GM18951 (cell line): ENCODE measurements at regions not wholly inside any gene's neighbourhood (a gene's known extent, or its start where the extent isn't known, plus 50 kb on each side); places are given as distances from the start of the nearest gene placed in this dataset.

ENCODE experiments used
- POLR2A ChIP-seq: IDR thresholded peaks from 4 replicates; pipeline ENCODE4 v1.6.1; 2011; ENCODE audit warnings: mild to moderate bottlenecking; ENCODE audit not compliant: insufficient read length, insufficient read depth; ENCODE audit errors: extremely low read depth
- in situ Hi-C: fragments of 300-500 bp; cut with MboI; formaldehyde crosslinking; loops from one replicate; pipeline ENCODE4 v1.12.0; 2022; ENCODE audit warnings: low sequenced_read_pairs, mixed read lengths, inconsistent platforms; ENCODE audit not compliant: unreplicated experiment

DNA sequence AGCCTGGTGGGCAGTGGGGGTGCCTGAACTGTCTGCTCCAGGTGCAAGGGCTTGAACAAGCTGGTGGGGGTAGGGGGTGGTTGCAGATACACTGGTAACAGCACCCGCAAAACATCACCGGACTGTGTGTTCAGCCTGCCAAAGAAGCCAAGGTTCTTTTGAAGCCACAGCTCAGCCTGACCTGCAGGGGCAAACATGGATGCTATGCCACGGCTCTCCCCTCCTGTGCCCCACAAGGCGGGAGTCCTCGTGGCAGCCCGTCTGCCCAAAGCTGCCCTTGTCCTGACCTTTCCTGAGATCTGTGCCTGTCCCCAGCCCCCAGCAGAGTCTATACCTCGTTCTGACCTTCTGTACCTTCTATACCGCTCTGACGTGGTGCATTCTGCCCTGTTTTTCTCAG, 285.7 kb downstream of the GLRX3 start:
- no peak for TF ChIP-seq POLR2A
- in situ Hi-C loops: no loop called here

DNA sequence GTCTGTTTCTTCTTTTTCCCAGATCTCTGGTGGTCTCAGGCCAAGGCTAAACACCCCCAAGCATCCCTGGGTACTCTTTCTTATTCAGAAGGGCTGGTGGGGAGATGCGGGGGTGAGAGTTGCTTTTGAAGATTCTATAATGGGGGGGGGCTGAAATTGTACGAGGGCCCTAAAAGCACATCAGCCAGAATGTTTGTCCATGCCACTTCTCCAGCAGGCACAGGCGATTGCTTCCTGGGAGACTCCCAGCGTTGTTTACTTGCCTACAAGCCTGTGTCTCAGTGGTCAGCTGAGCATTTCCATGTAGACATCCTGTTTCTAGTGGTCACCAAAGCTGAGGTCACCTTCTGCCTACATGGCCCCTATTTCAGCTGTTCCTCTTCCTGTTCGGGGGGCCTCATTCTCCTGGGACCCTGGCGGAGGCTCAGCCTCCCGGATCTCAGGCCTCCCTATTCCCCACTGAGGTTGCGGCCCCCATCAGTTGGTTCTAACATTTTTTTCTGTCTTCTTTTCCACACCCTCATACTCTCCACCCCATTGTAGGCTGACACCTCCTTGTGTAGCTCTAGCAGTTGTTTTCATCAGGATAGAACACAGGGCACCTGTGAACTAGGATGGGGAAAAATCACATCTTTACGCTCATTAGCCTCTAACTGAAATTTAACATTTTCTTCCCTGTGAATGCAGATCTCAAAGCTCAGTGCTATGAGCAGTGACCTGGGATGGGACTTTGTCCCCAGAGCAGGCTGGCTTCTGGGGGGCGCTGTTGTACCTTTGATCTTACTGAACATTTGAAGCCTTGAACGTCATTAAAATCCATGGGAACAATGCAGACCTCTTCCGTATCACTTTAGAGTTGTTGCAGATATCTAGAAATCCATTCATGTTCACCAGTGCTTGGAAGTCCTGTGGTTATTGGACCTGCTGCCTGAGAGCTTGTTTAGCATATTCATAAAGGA, 286.5 kb downstream of the GLRX3 start:
- TF ChIP-seq POLR2A: no peak
- in situ Hi-C loops: no loop called here

DNA sequence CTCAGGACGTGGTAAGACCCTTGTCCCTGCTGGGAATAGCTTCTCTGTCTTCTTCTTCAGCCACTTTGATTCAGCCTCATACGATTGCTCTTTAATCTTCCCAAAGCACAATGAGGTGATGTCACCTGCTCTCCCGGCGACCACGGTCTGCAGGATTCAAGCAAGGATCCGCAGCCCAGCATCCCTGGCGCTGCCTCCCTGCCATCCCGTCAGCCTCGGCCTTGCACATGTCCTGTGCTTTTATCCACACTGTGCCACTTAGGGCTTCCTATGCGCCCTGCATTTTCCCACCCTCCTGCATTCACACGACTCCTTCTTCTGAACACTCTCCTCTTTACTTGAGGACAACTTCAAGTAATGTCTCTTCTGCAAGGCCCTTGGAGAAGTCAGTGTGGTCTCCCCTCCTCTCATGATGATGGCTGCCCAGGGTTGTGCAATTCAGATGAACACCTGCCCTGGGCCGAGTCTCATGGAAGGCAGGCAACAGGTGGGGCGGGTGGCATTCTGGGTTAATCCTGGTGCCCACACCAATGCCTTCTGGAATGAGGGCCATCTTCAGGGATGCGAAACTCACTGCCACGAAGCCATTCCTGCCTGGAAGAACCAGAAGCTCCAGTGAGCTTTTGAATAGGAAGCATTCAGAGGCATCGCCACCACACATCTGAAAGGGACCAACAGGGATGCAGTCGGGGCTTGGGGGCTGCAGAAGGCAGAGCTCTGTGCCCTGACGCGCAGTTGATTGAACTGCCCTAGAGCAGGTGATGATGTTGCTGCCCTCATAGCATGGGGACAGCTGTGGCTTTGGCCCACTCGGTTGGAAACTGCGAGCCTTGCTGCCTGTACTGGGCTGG, 287.5 kb downstream of the GLRX3 start:
- TF ChIP-seq POLR2A: no peak
- in situ Hi-C loops: no loop called here

DNA sequence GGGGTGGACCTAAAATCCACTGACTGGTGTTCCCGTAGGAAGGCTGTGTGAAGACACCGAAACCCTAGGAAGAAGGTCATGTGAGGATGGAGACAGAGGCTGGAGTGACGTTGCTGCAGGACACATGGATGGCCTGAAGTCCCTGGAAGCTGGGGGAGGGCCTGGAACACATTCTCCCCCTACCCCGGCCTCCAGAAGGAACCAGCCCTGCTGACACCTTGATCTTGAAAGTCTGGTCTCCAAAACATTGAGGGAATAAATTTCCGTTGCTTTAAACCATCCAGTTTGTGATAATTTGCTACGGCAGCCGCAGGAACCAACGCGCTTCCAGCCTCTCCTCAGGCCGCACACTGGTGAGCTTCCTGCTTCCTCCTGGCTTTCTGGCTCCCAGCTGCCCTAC, 288.2 kb downstream of the GLRX3 start:
- in situ Hi-C loops: no loop called here
- TF ChIP-seq POLR2A: no peak

DNA sequence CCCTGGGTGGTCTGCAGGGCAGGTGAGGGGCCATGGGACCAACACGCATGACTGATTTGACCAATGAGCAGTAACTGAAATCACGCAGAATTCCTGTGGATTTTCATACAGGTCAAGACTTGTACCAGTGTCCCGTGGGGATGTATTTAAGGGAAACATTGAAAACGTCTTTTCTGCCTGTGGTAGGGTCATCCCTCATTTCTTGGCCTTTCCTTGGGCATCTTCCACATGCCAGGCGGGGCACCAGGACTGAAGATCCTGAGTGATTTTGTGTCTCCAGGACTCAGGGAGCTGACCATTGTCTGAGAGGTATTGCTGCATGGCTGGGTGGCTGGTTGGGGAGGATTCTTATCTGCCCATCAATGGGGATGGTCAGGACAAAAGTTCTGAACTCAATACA, 289.0 kb downstream of the GLRX3 start:
- in situ Hi-C loops: no loop called here
- TF ChIP-seq POLR2A: no peak

DNA sequence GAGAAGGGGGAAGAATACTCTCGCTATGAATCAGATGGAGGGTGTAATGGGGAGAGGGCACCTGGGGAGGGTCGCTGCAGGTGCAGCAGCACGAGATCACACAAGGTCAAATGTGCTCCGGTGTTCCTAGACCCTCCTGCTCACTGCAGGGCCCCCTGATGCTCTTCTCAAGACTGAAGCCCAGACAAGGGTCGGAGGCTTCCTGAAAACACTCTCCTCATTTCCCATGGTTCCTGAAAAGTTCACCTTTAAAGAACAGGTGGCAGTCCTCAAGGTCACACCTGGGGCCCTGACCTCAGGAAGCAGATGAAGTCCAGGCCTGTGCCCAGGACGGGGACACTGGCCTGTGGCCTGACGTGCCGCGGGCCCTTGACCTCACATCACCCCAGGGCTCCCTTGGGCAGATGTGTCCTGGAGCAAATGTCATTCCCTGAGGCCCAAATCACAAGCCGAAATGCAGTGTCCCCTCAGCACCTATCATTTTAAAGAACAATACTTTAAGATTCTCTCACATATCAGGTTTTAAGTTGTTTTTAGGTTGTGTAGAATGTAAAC, 289.8 kb downstream of the GLRX3 start:
- in situ Hi-C loops: no loop called here
- TF ChIP-seq POLR2A: no peak

DNA sequence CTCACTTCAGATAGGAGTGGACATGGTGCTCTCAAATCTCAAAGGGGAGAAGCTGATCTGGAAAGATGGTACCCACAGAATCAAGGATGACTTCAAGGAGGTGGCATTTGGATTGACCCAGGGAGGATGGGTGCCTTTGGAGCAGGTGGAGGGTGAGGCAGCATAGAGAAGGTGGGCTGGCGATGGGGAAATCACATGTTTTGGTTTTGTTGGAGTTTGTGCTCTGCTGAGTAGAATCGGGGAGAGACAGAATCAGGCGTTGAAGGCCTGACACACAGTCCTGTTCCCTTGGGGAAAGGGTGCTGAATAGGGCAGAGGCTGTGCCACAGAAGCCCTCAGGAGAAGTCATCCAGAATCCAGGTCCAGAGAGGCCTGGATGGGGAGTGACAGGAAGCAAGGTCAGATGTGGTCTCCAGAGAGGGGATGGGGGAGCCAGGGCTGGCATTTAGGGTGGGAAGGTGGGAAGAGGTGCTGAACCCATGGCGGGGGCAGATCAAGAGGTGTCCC, 291.1 kb downstream of the GLRX3 start:
- no peak for TF ChIP-seq POLR2A
- in situ Hi-C loops: no loop called here

DNA sequence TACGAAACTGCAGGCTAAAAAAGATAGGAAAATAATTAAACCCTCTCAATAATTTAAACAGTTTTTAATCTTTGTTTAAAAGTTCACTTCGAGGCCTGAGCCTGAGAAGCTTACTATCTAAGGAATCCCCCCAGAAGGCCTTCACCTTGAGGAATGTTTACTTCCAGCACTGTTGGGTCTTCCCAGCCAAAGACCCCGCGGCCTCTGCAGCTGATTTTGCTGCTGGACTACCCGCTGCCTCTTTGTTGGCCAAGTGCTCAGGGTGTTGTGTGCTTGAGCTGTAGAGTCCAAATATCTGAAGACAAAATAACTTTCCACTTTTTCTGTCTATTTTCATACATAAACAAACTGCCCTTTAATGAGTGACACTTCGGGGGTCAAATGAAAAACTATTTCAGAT, 292.7 kb downstream of the GLRX3 start:
- in situ Hi-C loops: no loop called here
- TF ChIP-seq POLR2A: no peak

DNA sequence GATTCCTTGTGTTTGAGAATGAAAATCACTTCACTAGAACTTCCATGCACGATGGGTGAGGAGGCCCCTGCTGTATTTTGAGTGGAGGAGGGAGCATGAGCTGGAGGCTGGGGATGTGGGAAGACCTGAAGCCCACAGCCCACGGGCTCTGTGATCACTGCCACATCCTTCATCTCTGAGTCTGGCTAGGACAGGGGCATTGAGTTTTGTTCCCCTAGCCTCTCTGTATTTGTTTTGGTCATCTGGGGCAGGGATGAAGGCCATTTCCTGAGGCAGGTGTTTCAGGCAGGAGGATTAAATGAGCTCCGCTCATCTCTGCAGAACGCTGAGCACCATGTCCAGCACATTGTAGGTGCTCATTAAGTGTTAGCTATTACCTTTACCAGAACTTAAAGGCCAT, 293.6 kb downstream of the GLRX3 start:
- no peak for TF ChIP-seq POLR2A

DNA sequence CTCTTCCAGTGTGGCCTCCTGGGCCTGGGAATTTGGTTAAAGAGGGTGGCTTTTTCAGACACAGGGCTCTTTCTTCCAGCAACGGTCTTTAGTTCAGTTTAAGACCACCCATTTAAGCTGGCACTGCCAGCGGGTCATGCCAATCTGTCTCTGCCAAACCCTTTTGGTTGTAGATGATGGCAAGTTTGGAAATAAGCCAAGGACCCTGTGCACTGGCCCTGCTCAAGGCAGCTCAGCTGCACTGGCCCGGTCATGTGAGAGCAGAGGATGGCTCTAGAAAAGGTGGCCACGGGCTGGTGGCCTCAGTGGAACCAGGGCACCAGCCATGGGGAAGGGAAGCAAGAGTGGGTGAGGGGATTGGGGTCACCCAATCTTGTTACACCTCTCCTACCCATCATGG, 294.1 kb downstream of the GLRX3 start:
- in situ Hi-C loops: no loop called here

More for the DNA sequence above, 293.6 kb downstream of the GLRX3 start:
- in situ Hi-C loops: no loop called here

DNA sequence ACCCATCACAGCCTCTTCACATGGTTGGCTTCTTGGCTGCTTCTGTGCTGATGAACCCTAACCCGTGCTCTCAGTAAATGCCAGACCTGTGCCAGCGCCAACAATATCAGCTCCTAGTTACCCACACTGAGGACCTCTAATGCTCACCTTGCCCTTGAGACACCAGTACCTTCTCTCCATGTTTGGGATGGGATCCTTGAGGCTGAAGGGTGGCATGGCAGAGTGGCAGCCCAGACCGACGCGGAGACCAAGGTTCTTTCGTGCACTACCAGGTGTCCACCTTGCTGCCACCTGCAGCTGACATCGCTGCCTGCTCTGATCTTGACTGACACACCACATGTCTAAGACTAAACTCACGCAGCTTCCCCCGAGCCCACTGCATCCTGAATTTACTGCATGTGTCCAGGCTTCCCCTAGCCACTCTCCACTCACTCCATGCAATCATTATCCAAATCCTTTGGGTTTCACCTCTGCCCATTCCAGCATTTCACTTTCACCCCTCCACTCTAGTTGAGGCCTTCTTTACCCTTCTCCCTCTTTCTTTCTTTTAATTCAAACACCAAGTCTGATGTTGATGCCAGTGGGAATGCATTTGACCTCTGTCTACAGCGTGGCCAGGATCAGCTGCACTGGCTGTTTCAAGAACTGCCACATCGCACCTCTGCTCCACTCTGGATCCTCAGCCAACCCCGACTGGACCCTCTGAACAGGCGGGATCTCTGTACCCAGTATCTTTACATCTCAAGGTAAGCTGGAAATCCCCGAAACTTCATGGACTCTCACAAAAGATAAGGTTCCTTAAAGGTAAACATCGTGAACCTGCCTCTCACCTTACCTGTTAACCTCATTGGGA, 294.9 kb downstream of the GLRX3 start:
- in situ Hi-C loops: no loop called here
- no peak for TF ChIP-seq POLR2A

More for the DNA sequence above, 294.1 kb downstream of the GLRX3 start:
- no peak for TF ChIP-seq POLR2A

DNA sequence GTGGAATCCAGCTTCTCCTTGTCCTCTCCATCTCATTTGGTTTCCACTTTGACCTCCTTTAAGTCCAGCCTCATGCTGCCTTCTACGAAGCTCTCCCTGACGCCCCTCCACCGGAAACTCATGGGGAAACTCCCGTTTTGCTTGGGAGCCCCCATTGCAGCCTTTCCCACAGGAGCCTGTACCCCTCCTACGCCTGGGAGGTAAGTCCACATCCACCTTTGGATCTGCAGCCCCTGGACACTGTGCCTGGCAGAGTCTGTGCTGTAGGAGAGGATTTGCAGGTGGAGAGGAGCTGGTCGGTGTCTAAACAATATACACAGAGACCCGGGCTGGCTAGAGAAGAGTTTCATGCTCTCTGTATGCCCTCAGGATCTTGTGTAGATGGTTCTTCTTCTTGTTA, 296.1 kb downstream of the GLRX3 start:
- TF ChIP-seq POLR2A: no peak
- in situ Hi-C loops: no loop called here
